Activated T-cell treated with anti-CD3 and anti-CD28 coated beads, Interleukin-2, amount 50 U/mL, for 72 hours (primary cell): ENCODE measurements at regions not wholly inside any gene's neighbourhood (a gene's known extent, or its start where the extent isn't known, plus 50 kb on each side); places are given as distances from the start of the nearest gene placed in this dataset.

Source experiments
- ATAC-seq, 2 donors: fragments of 150-1000 bp; cut with Tn5 transposase; replicated peaks in 1 of 2; 2 replicates each; pipeline ENCODE4 v1.10.0; 2021; ENCODE audit warnings: moderate library complexity in 2 of 2, mild to moderate bottlenecking in 1 of 2
- DNase-seq, 2 donors: peaks; one replicate each; pipeline ENCODE4 v3.0.0; 2021 to 2022; ENCODE audit warnings: mixed read lengths in 1 of 2
- H3K27ac Mint-ChIP-seq: one replicate; pipeline ENCODE4 v1.8.0; 2022; ENCODE audit warnings: mild to moderate bottlenecking, moderate library complexity, mixed read lengths
- H3K27me3 Mint-ChIP-seq: one replicate; pipeline ENCODE4 v1.8.0; 2022; ENCODE audit warnings: low read depth, mixed read lengths
- H3K36me3 Mint-ChIP-seq, 2 donors: one replicate each; pipeline ENCODE4 v1.8.0; 2022; ENCODE audit warnings: mixed read lengths in 2 of 2, mild to moderate bottlenecking in 1 of 2; ENCODE audit not compliant: insufficient read depth in 2 of 2
- H3K4me1 Mint-ChIP-seq: one replicate; pipeline ENCODE4 v1.8.0; 2022; ENCODE audit warnings: low read depth, mixed read lengths
- H3K4me3 Mint-ChIP-seq, 2 donors: one replicate each; pipeline ENCODE4 v1.8.0; 2022; ENCODE audit warnings: mild to moderate bottlenecking in 2 of 2, mixed read lengths in 2 of 2, moderate library complexity in 2 of 2
- H3K9me3 Mint-ChIP-seq, 2 donors: one replicate each; pipeline ENCODE4 v1.8.0; 2022; ENCODE audit warnings: mixed read lengths in 2 of 2

GRCh38 chr10:128233422-128233821, 107.2 kb upstream of the MKI67 start:
- ATAC-seq (no peak), DNase-seq (no peak)
- Mint-ChIP-seq H3K4me1 (no peaks in the 10 kb centered on the region), H3K36me3 (peaks cover 5 to 10% of the 10 kb centered on the region in 2 donors), H3K27ac (no peak overlapping the region), H3K27me3 (no peaks in the 10 kb centered on the region), H3K9me3 (peaks cover 9 to 10% of the 10 kb centered on the region in 2 donors), H3K4me3 (no peak overlapping the region)

GRCh38 chr10:128237710-128238109, 111.5 kb upstream of the MKI67 start:
- Mint-ChIP-seq H3K27ac (no peak overlapping the region), H3K4me1 (no peaks in the 10 kb centered on the region), H3K36me3 (peaks cover 5 to 10% of the 10 kb centered on the region in 2 donors), H3K4me3 (no peak overlapping the region), H3K27me3 (no peaks in the 10 kb centered on the region), H3K9me3 (peaks cover 9 to 10% of the 10 kb centered on the region in 2 donors)
- DNase-seq (no peak), ATAC-seq (no peak)

DNA sequence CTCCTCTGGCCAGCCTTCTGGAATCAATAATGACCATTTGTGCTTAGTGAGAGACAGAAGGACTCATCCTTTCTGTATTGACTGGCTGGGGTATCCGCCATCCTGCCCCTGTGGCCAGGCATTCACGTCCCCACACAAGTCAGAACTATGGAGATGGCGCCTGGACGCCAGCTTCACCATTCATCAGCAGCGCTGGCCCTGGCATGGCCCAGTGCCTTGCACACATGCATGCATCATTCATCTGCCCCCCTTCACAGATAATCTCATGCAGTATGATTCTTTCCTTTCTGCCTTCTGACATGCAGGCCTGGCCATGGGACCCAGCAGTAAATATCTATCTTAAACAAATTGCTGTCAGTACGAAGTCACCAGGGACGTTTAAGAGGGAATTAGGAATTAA, 114.8 kb upstream of the MKI67 start:
- no peak for DNase-seq
- no peak for ATAC-seq
- H3K4me3 Mint-ChIP-seq, result no peak overlapping the region
- no peaks in the 10 kb centered on the region for H3K27me3 Mint-ChIP-seq
- H3K27ac Mint-ChIP-seq, result no peak overlapping the region
- H3K4me1 Mint-ChIP-seq, result no peaks in the 10 kb centered on the region
- H3K36me3 Mint-ChIP-seq, result no peaks in the 10 kb centered on the region
- no peaks in the 10 kb centered on the region for H3K9me3 Mint-ChIP-seq

DNA sequence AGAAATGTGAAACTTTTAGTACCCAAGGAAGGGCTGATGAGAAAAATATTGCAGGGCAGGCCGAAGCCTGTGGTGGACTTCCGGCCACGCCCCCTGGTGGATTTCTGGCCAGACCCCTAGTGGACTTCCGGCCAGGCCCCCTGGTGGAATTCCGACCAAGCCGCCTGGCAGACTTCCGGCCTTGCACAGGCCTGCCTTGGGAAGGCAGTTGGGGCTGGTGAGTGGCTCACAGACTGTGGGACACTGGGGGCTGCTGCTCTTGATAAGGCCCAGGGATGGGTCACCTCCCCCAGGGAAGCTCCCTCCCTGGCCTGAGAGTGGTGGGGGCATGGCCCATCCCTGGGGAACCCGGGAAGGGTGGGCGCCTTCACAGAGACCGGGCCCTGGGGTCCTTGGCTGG, 116.4 kb upstream of the MKI67 start:
- no peak for DNase-seq
- Mint-ChIP-seq H3K36me3 (no peaks in the 10 kb centered on the region), H3K4me3 (no peak overlapping the region), H3K27ac (no peak overlapping the region), H3K27me3 (no peaks in the 10 kb centered on the region), H3K4me1 (no peaks in the 10 kb centered on the region), H3K9me3 (no peaks in the 10 kb centered on the region)
- ATAC-seq, result no peak

- Mint-ChIP-seq H3K9me3 (no peaks in the 10 kb centered on the region), H3K27ac (no peak overlapping the region), H3K36me3 (no peaks in the 10 kb centered on the region), H3K27me3 (no peaks in the 10 kb centered on the region), H3K4me1 (no peaks in the 10 kb centered on the region), H3K4me3 (no peak overlapping the region)
- ATAC-seq (no peak), DNase-seq (no peak)
Measured at GRCh38 chr10:128245026-128245425, 118.8 kb upstream of the MKI67 start.

GRCh38 chr10:128247576-128247975, 121.4 kb upstream of the MKI67 start:
- no peaks in the 10 kb centered on the region for H3K4me1 Mint-ChIP-seq
- no peak overlapping the region for H3K27ac Mint-ChIP-seq
- no peak overlapping the region for H3K4me3 Mint-ChIP-seq
- H3K36me3 Mint-ChIP-seq, result no peaks in the 10 kb centered on the region
- no peaks in the 10 kb centered on the region for H3K9me3 Mint-ChIP-seq
- DNase-seq, result no peak
- no peak for ATAC-seq
- H3K27me3 Mint-ChIP-seq, result no peaks in the 10 kb centered on the region

DNA sequence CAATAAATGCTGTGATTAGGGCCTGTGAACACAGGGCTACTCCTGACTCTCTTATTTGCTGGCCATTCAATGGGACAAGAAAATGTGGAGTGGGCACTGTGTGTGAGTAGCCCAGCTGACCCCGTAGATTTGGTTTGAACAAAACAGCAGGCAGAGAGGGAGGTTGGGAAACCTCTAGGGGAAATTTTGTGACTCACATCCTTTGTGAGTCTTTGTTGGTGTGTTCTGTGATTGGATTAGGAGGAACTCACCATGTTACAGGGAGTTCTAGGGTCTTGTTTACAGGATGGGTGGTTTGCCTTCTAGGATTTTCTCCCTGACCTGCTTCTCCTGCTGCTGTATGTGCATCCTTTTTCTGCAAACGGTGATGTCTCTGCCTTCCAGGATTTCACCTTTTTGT, 128.3 kb upstream of the MKI67 start:
- no peak overlapping the region for H3K27ac Mint-ChIP-seq
- peaks cover 7% of the 10 kb centered on the region for H3K4me1 Mint-ChIP-seq
- no peaks in the 10 kb centered on the region for H3K9me3 Mint-ChIP-seq
- no peak overlapping the region for H3K4me3 Mint-ChIP-seq
- no peaks in the 10 kb centered on the region for H3K27me3 Mint-ChIP-seq
- ATAC-seq, result no peak
- H3K36me3 Mint-ChIP-seq, result no peaks in the 10 kb centered on the region
- no peak for DNase-seq

- no peak for DNase-seq
- no peaks in the 10 kb centered on the region for H3K36me3 Mint-ChIP-seq
- H3K4me1 Mint-ChIP-seq, result peaks cover 7% of the 10 kb centered on the region
- H3K4me3 Mint-ChIP-seq, result no peak overlapping the region
- H3K27me3 Mint-ChIP-seq, result no peaks in the 10 kb centered on the region
- no peaks in the 10 kb centered on the region for H3K9me3 Mint-ChIP-seq
- H3K27ac Mint-ChIP-seq, result no peak overlapping the region
- no peak for ATAC-seq
Measured at GRCh38 chr10:128257428-128257827, 131.2 kb upstream of the MKI67 start.

DNA sequence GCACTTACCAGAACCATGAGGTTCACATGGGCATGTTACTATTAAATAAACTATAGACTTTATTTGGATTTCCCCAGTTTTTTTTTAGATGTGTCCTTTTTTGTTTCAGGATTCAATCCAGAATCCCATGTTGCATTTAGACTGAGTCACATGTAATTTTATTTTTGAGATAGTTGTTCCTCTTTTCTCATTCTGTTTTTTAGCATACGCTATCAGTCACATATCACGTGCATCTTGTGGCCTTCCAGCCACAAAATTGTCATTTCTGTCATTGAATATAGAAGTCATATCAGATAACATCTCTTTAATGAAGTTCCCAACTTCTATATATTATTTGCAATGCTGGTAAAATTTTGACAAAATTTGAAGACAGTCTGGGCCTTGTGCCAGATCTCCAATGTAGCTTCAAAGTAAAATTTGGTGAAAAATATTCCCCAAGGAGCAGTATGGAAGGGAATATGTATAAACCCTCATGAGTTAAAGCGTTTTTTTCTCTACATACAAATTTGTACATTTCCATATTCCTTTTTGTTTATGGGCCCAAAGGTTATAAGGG, 132.3 kb upstream of the MKI67 start:
- no peak for ATAC-seq
- Mint-ChIP-seq H3K4me1 (peaks cover 7% of the 10 kb centered on the region), H3K4me3 (no peak overlapping the region), H3K9me3 (no peaks in the 10 kb centered on the region), H3K27me3 (peaks cover under 1% of the 10 kb centered on the region), H3K36me3 (no peaks in the 10 kb centered on the region), H3K27ac (no peak overlapping the region)
- no peak for DNase-seq

GRCh38 chr10:128263891-128264688, 137.9 kb upstream of the MKI67 start:
- Mint-ChIP-seq H3K27ac (no peak overlapping the region), H3K36me3 (no peaks in the 10 kb centered on the region), H3K27me3 (peaks cover 36% of the 10 kb centered on the region), H3K9me3 (no peaks in the 10 kb centered on the region), H3K4me3 (no peak overlapping the region), H3K4me1 (no peaks in the 10 kb centered on the region)
- DNase-seq (peak; percentile 50 to 56), ATAC-seq (no peak)

DNA sequence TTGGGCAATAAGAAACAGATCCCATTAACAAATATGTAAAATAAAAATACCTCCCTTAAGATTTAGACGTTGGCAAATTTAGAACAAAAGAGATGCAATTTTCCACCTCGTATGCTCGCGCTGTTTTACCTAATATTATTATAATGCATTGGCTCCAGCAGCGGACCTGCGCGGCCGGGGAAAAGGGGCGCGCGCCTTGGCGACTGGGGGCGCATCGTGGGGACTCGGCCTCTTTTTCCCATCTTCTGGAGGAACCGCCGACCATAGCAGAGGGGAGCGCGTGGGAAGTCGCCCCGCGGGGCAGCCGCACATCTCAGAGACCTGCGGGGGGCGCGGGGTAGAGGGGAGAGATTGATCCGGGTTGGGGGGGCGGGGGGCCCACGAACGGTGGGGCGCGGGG, 139.4 kb upstream of the MKI67 start:
- Mint-ChIP-seq H3K36me3 (no peaks in the 10 kb centered on the region), H3K27ac (no peak overlapping the region), H3K27me3 (peaks cover 36% of the 10 kb centered on the region), H3K9me3 (no peaks in the 10 kb centered on the region), H3K4me3 (peak overlapping the region in 1 of 2 donors; percentile 34), H3K4me1 (no peaks in the 10 kb centered on the region)
- ATAC-seq (no peak), DNase-seq (no peak)

DNA sequence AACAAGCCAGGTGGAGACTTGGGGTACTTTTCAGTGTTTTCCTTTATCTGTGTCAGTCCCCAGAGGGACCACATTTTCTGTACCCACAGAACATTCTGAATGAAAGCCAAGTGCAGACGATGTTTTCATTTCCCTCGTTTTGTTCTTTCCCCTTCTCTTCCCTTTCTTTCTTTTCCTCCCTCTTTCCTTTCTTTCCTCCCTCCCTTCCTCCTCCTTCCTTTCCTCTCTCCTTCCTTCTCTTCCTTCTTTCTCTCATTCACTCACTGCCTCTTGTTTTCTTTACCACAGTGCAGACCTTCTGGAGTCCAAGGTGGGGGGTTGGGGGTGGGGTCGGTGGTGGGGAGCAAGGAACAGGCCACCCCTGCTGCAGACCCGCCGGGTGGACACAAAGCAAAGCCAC, 141.4 kb upstream of the MKI67 start:
- no peaks in the 10 kb centered on the region for H3K9me3 Mint-ChIP-seq
- no peak overlapping the region for H3K4me3 Mint-ChIP-seq
- DNase-seq, result no peak
- H3K4me1 Mint-ChIP-seq, result no peaks in the 10 kb centered on the region
- no peaks in the 10 kb centered on the region for H3K36me3 Mint-ChIP-seq
- ATAC-seq, result no peak
- H3K27ac Mint-ChIP-seq, result no peak overlapping the region
- H3K27me3 Mint-ChIP-seq, result peaks cover 45% of the 10 kb centered on the region

- Mint-ChIP-seq H3K27ac (no peak overlapping the region), H3K4me1 (no peaks in the 10 kb centered on the region), H3K27me3 (peaks cover 47% of the 10 kb centered on the region), H3K4me3 (no peak overlapping the region), H3K36me3 (no peaks in the 10 kb centered on the region), H3K9me3 (no peaks in the 10 kb centered on the region)
- ATAC-seq (no peak), DNase-seq (peak; percentile 19 to 27)
Measured at GRCh38 chr10:128268015-128268722, 141.9 kb upstream of the MKI67 start.
